Stimulated activated CD4-positive, alpha-beta T cell treated with anti-CD3 and anti-CD28 coated beads, Interleukin-2, amount 100 ng/mL, for 48 hours (primary cell): ENCODE measurements at regions not wholly inside any gene's neighbourhood (a gene's known extent, or its start where the extent isn't known, plus 50 kb on each side); places are given as distances from the start of the nearest gene placed in this dataset.
"Not testable (repeated sequence)": the region's sequence is repeated elsewhere in the genome, so short reads cannot be mapped to it uniquely, and the experiment has no call there.

Source experiments
- DNase-seq, 2 donors: peaks; one replicate each; pipeline ENCODE4 v3.0.0-alpha.2; 2020

DNA sequence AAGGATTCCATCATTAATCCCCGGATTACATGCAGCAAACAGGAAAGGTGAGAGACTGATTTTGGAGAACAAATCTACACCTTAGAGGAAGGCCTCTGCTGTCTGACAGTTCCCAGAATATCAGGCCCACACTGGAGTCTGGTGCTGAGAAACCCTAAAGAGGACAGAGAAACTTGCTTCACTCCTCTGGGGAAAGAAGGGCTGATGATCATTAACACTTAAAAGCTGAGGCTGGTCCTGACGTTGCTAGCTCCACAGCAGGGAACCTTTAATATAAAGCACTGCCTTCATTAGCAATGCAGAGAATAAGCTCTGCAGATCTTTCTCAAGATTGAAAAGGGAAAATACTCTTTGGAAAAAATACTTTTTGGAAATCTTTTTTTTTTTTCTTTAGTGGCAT lies 1472.4 kb upstream of the GOT2 start:
- DNase-seq = no peak

DNA sequence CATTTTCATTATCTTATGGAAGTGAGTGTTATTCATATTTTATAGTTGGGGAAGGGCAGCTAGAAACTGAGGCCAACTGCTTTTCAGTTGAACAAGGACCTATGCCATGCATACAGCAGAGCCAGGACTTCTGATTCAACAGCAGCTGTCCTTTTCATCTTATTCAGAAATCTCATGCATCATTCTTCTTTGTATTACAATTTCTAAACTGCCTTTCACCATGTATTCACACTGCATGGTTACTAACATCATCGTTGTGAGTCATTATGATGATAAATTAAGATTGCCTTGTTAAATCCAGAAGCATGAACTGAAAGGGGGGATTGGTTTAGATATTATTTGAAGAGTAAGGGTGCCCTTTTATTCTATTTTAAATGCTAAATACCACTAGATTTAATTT lies 1470.1 kb upstream of the GOT2 start:
- no peak for DNase-seq

DNA sequence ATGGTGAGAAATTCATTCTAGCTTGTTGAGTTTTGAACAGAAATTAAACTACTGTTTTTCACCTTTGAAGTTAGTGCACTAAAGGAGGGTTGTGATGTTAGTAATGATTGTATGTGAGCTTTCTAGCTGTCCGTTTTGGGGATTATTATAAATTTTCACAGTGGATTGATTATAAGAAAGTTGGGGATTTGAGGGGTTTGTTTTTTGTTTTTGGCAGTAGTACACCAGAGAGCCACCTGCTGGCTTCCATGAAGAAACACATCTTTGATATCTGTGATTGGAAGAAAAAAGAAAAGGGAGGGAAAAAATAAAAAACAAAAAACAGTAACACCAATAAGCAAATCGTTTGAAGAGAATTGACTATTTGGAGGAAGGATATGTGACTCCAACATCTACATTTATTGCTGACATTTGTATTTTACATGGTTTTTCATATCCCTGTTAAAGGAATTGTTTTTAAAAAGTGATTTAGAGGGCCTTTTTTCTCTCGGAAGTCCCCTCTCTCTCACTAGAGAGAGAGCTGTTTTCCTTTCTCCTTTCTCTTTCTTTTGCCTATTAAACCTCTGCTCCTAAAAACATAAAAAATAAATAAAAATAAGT lies 1469.5 kb upstream of the GOT2 start:
- DNase-seq = no peak

DNA sequence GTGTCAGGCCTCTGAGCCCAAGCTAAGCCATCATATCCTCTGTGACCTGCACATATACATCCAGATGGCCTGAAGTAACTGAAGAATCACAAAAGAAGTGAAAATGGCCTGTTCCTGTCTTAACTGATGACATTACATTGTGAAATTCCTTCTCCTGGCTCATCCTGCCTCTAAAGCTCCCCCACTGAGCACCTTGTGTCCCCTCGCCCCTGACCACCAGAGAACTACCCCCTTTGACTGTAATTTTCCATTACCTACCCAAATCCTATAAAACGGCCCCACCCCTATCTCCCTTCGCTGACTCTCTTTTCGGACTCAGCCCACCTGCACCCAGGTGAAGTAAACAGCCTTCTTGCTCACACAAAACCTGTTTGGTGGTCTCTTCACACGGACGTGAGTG lies 1466.6 kb upstream of the GOT2 start:
- not testable (repeated sequence) for DNase-seq

DNA sequence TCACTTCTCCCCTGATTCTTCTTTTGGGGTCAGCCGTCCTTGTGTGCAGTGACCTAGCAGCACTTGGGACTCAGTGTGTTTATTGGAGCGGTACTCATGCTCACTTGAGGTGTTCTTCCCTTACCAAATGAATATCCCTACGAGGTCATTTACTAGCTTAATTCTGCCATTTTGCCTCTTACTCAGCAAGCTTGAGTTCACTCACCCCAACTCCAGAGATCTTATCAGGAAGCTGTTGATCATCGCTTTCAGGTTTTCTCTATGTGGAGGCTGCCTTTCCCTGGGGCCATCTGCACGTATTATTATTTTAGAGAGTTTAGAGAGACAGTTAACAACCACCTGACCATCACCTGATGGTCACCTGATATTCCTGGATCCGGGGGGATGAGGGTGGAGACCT lies 1466.0 kb upstream of the GOT2 start:
- no peak for DNase-seq

DNA sequence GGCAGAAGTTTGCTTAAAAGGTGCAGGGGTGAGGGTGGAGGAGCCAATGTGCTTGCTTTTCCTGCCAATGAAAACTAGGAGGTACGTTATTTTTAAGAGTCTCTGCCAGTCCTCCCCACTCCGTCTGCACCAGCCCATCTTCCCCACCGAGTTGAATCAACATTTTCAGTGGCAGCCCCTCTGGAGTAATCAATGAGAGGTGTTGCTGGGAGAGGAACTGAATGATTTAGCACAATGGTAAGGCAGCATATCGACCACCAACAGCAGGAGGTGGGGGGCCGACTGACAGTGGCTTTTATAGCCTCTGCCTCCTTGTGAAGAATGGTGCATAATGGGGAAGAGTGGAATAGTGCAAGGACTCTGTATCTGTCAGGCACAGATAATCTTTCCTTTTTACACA lies 1465.0 kb upstream of the GOT2 start:
- DNase-seq = no peak

DNA sequence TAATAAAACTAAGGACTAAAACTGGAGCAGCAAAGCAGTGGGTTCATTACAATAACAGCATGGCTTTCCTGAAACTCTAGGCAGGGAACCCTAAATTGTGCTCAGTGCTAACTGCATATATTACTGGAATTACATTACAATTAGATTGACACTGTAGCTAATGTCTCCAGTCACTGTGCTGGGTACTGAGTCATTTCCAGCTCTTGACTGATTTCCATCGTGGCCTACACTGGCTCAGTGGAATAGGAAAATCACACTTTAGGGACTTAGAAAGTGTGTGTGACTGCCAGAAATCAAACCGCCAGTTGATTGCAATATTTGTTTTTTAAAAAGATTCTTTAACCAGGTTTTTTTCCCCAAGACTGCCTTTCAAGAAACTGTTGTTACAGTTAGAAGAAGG lies 1447.4 kb upstream of the GOT2 start:
- DNase-seq = no peak

DNA sequence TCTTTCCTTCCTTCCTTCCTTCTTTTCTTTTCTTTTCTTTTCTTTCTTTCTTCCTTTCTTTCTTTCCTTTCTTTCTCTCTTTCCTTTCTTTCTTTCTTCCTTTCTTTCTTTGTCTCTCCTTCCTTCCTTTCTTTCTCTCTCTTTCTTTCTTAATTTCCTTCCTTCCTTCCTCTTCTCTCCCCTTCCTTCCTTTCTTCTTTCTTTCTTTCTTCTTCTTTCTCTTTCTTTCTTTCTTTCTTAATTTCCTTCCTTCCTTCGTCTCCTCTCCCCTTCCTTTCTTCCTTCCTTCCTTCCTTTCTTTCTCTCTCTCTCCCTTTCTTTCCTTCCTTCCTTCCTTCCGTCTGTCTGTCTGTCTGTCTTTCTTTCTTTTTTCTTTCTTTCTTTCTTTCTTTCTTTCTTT lies 1446.5 kb upstream of the GOT2 start:
- no peak for DNase-seq

DNA sequence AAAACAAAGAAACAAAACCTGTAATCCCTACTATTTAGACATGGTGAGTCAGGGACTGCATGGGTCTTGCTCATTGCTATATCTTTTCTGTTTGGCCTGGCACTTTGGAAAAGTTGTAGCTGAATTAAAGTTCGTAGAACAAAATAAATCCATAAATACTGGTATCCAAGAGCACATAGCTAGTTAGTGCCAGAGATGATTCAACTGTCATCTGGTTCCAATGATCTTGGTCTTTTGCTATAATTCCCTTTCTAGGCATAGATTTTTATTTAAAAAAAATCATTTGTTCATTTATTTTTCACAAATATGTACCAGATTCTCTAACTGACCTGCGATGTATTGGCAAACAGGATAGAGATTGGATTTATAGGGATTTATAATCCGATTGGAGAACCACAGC lies 1436.1 kb upstream of the GOT2 start:
- DNase-seq = no peak

DNA sequence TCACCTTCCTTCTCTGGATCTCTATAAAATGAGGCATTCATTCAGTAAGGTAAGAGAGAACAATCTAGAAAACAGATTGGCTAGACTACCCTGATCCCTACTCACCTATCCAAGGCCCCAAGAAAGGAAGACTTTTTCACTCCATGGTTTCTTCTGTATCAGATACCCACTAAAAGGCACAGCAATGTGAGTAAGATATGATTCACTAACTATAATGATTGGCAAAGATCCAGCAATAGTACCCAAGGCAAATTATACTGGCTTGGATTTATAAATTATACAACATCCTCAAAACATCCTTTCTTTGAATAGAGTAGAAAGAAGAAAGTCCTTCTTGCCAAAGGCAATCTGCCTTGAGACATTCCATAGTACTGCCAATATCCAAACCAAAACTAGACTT lies 1432.0 kb upstream of the GOT2 start:
- no peak for DNase-seq

DNA sequence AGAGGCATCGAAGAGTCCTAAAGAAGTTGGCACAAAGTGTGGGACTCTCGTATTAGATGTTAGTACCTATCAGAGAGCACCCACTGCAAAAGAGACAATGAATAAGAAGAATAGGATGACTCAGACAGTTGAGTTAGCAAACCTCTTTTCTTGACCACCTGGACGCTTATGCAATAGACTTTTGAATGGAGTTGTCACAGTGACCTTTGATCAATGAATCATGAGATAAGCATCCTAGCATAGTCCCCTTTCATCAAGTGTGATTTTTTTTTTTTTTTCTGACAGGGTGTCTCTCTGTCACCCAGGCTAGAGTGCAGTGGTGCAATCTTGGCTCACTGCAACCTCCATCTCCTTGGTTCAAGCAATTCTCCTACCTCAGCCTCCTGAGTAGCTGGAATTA lies 1417.9 kb upstream of the GOT2 start:
- DNase-seq = no peak

DNA sequence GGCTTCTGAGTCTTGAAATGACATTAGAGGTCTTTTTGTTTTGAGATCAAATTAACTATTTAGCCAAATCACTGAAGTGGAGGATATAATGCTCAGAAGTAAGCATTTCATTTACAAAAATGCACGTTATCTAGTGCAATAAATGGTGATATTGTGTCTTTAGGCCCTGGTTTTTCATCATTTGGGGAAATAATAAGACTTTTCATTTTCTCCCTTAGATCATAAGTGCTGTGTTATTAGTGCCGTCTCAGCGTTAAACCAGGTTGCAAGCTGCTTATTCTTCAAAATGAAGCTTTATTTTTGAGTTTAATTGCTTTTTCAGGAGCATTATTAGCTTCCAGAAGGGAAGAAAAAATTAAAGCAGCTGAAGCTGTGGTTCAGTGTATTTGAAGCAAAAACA lies 1416.8 kb upstream of the GOT2 start:
- no peak for DNase-seq

DNA sequence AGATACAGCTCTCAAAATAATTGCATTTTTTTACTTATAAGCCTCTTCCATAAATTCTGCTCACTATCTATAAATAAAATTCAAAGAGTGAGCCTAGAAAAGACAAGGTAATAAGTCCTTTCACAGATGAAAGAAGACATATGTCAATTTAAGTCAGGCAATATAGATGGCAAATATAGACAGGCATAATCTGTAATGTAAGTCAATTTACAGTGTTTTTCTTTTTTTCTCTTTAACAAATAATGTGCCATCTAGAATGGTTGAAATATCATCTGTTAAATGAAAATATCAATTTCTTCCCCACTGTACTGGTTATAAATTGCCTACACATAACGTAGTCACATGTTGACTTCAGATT lies 1409.2 kb upstream of the GOT2 start:
- DNase-seq = no peak

DNA sequence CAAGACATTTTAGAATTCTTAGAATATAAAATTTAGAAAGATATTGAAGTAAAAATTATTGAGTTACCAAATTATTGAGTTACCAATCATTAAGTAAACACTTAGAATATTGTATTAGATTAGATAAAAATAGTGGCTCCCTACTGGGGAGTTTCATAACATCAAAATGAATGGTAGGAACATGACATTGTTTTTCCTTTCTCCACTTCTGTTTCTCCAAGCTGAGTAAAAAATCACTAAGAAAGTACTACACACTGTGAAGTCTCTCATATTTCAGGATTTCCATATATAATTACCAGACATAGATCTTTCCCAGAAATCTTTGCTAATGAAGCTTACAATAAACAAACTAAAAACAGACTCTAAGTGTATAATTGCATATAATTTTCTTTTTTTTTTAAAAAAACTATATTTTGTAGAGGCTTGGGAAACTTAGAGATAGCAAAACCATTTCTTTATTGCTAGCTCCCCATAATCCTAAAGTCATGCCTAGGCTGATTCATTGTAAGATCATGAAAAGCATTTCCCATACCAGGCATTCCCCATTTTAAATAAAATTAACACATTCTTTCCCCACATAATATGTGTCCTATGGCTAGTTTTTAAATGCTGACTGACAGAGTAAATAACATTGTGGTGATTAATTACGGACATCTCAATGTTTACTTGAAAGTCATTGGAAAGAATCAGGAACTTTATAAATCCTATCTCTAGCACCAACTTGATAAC lies 1408.7 kb upstream of the GOT2 start:
- DNase-seq = no peak

DNA sequence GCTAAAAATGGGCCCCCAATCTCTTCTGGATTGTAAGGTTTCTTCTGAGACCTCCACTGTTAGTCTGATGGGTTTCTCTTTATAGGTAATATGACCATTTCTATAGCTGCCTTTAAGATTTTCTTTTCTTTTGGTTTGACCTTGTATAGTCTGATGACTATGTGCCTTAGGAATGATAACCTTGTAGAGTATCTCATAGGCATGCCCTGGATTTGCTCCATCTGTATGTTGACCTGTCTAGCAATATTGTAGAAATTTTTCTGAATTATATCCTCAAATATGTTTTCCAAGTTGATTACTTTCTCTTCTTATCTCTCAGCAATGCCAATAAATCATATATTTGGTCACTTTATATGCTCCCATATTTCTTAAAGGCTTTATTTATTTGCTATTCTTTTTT lies 1403.8 kb upstream of the GOT2 start:
- DNase-seq = no peak

DNA sequence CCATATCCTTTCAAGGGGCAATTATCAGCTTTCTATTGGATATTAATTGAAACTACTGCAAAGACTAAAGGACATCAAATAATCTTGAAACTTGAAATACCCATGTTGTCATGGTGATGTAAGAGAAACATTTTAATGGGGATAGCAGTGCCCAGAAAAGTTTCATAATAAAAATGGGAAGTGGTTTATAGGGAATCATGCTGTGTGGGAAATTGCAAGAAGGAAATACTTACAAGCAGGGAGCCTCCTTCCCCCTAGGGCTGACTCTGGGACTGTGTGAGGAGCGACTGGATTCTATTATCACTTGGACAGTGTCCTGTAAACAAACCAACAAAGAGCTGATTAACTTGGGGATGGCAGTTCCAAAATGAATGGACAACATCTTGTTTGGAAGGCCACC lies 1393.1 kb upstream of the GOT2 start:
- no peak for DNase-seq

DNA sequence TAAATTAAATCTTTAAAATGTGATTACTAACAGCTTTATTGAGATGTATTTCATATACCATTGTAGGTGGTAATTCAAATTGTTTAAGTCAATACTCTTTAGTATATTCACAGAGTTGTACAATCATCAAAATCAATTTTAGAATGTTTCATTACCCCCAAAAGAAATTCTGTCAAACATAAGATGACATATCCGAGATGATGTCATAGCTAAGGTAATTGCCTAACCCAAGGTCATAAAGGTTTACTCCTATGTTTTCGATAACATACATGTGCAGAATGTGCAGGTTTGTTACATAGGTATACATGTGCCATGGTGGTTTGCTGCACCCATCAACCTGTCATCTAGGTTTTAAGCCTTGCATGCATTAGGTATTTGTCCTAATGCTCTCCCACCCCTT lies 1392.0 kb upstream of the GOT2 start:
- DNase-seq = not testable (repeated sequence)

DNA sequence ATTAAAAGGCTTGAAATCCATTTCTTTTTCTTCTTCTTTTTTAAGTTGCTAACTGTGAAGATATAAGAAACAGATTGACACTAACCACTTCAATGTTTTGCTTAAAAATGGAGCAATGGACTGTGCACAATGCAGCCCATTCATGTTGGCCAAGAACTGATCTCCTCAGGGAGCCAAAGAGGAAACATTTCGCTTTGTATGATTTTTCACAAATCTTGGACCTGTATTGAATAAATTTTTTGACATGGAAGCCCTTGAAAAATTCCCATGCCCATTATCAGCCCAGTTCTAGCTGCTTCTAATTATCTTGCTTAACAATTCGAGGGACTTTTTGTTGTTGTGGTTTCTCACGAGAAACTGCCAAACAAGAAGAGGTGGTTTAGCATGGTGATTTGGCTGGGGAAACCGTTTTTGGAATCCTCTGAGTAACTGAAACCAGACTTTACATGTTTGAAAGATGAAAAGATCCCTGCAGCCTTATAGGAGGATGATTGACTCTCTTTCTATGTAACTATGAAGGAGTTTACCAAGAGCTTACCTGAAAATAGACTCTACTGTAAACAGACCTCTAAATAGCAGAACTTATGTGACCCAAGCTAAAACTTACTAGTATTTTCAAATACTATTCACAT lies 1389.4 kb upstream of the GOT2 start:
- no peak for DNase-seq

DNA sequence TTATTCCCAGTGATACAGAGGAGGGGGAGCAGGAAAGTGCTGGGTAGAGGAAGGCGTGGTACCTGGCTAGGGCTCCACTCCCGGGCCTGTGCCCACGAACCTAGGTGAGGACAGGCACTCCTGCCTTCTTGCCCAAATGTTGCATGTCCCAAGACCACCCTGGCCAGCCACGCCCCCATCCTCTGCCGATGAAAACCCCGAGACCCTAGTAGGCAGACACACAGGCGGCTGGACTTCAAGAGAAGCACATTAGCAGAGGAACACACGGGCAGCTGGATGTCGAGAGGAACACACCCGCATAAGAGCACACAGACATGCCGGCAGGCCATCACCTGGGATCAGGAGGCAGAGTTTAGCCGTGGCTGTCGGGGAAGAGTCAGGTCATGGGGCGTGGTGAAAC lies 1386.5 kb upstream of the GOT2 start:
- DNase-seq = no peak

DNA sequence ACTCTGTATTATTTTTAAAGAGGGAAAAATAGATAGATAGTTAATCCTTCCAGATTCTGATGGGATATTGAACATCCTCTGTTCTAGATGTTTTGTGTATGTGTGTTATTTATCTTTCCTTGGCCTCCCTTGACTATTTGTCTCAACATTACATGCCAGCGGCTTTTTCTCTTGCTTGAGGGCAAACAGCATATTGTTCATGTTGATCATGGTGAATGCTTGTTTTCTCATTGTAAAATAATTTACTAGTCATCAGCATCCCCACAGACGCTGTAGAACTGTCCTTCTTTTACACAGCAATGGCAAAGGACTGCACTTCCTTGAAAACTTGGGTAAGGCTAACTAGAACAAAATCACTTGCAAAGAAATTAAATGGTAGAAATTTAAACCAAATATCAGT lies 1376.4 kb upstream of the GOT2 start:
- no peak for DNase-seq

DNA sequence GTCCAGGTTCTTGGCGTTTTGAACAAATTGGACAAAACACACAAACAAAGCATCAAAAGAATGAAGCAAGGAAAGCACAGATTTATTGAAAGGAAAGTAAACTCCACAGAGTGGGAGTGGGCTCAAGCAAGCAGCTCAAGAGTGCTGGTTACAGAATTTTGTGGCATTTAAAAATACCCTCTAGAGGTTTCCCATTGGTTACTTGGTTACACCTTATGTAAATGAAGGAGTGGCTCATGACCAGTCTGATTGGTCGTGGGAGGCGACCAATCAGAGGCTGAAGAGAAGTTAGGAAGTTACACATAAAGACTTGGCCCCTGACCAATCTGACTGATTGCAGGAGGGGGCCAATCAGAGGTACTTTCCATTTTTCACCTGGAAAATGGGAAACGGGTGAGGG lies 1373.8 kb upstream of the GOT2 start:
- no peak for DNase-seq

DNA sequence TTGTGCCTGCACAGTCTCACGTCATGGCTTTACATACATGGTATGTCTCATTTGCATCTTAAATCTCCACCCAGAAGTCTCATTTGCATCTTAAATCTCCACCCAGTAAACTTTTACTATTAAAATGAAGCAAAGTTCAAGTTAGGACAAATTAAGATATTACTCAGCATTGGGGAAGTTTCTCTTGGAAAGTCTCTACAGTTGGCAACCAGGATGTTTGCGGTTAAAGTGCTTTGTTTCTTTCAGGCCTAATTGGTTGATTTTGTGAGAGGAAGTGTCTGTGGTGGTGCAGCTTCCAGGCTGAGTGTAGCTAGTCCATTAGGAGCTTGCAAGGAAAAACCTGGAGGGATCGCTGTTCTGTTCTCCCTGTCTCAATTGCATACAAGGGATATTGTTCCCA lies 1373.3 kb upstream of the GOT2 start:
- DNase-seq = no peak

DNA sequence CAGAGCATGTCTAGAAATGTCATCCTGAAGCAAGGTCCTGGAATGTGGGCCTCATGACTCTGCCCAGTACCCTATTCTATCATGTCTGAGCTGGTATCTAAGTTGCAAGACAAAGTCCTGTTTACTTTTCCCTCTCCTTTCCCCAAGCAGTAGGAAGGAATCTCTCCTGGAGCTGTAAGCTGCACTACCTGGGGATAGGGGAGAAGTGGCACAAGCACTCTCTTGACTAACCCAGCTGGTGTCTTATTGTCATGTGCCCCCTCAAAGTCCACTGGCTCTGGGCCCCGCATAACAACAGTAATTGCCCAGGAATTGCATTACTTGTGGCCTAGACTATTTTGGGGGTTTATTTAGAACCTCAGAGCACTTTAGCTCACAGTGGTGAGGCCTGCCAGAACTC lies 1366.3 kb upstream of the GOT2 start:
- DNase-seq = no peak

DNA sequence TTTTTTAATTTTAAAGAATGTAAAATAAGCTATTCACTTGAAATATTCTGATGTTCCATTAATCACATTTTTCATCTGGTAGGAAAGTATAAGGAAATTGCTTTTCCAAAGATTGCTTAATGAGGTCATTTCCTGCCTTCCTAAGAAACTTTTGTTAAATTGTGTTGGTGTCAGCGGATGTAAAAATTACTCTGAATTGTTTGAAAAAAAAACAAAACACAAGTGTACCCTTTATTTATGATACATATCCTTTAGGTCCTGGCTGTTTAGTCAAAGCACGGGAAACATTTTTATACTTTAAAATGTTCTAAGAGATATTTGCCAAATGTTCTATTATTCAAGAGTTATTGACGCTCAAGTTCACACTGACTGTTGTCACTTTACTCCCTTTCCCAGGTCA lies 1357.4 kb upstream of the GOT2 start:
- no peak for DNase-seq

DNA sequence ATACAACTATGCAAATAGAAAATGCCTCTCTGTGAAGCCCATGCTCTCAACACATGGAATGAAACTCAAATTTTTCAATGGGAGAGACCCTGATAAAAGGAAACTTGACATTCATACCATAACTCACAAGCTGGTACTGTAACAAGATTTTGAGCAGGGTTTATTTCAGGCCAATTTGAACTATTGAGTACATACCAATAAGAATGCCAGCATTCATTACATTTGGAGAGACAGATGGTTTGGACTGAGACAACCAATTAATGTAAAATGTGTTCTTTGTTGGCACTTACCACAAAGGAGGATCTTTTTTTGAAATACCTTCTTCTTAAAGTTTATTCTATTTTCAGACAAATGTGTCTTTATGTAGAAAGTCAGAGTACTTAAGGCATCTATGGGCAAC lies 1357.0 kb upstream of the GOT2 start:
- DNase-seq = no peak
